Ramos (cell line): ENCODE measurements at regions not wholly inside any gene's neighbourhood (a gene's known extent, or its start where the extent isn't known, plus 50 kb on each side); places are given as distances from the start of the nearest gene placed in this dataset.
"Not testable (repeated sequence)": the region's sequence is repeated elsewhere in the genome, so short reads cannot be mapped to it uniquely, and the experiment has no call there.

ENCODE experiments used
- in situ Hi-C: fragments of 300-500 bp; cut with MboI; formaldehyde crosslinking; loops from one replicate; pipeline ENCODE4 v1.14.3; 2022; ENCODE audit warnings: low sequenced_read_pairs; ENCODE audit not compliant: unreplicated experiment

GRCh38 chr5:81834021-81834660 is 83.2 kb upstream of the SSBP2 start:
- in situ Hi-C loops: no loop called here

- in situ Hi-C loops: no loop called here
Observed at GRCh38 chr5:81830596-81830995, 79.7 kb upstream of the SSBP2 start.

- in situ Hi-C loops: no loop called here
Observed at GRCh38 chr5:81829242-81829641, 78.3 kb upstream of the SSBP2 start.

GRCh38 chr5:81827500-81827899 is 76.6 kb upstream of the SSBP2 start:
- in situ Hi-C loops: no loop called here

GRCh38 chr5:81826128-81826527 is 75.2 kb upstream of the SSBP2 start:
- in situ Hi-C loops: no loop called here

GRCh38 chr5:81825237-81825636 is 74.3 kb upstream of the SSBP2 start:
- in situ Hi-C loops: no loop called here

- in situ Hi-C loops: not testable (repeated sequence)
Observed at GRCh38 chr5:81823736-81824135, 72.8 kb upstream of the SSBP2 start.

- in situ Hi-C loops: no loop called here
Observed at GRCh38 chr5:81820863-81821262, 70.0 kb upstream of the SSBP2 start.

GRCh38 chr5:81820318-81820636 is 69.4 kb upstream of the SSBP2 start:
- in situ Hi-C loops: no loop called here

GRCh38 chr5:81819556-81820317 is 68.8 kb upstream of the SSBP2 start:
- in situ Hi-C loops: no loop called here

GRCh38 chr5:81817980-81818379 is 67.1 kb upstream of the SSBP2 start:
- in situ Hi-C loops: no loop called here

- in situ Hi-C loops: no loop called here
Observed at GRCh38 chr5:81817086-81817485, 66.2 kb upstream of the SSBP2 start.

GRCh38 chr5:81815321-81815720 is 64.4 kb upstream of the SSBP2 start:
- in situ Hi-C loops: no loop called here

- in situ Hi-C loops: no loop called here
Observed at GRCh38 chr5:81808106-81808505, 57.2 kb upstream of the SSBP2 start.

GRCh38 chr5:81805086-81805485 is 54.2 kb upstream of the SSBP2 start:
- in situ Hi-C loops: no loop called here

GRCh38 chr5:81803812-81804211 is 52.9 kb upstream of the SSBP2 start:
- in situ Hi-C loops: no loop called here

- in situ Hi-C loops: no loop called here
Observed at GRCh38 chr5:81802625-81803024, 51.7 kb upstream of the SSBP2 start.

- in situ Hi-C loops: no loop called here
Observed at GRCh38 chr5:81802020-81802419, 51.1 kb upstream of the SSBP2 start.

GRCh38 chr5:81800797-81801196 is 49.9 kb upstream of the SSBP2 start:
- in situ Hi-C loops: no loop called here
